ENCODE measurements at regions not wholly inside any gene's neighbourhood (a gene's known extent, or its start where the extent isn't known, plus 50 kb on each side); places are given as distances from the start of the nearest gene placed in this dataset.

GRCh38 chr10:3902054-3902808 lies 117.2 kb upstream of the KLF6 start:
- H3K9me3 ChIP-seq (ENCODE audit: control insufficient read depth, insufficient read depth, low read length): no peaks in the 10 kb centered on the region
- H3K36me3 ChIP-seq (ENCODE audit: control insufficient read depth, low read length): no peaks in the 10 kb centered on the region
- H3K79me2 ChIP-seq (ENCODE audit: control insufficient read depth, low read length): no peaks in the 10 kb centered on the region
- H3K27ac ChIP-seq (ENCODE audit: low read depth, low read length): no peak overlapping the region
- TF ChIP-seq CTCF (IDR thresholded peaks at IDR 0.05; ENCODE audit: low read depth, low read length, poor library complexity, severe bottlenecking) (no peak), EZH2phosphoT487 (IDR thresholded peaks at IDR 0.05; ENCODE audit: borderline replicate concordance, low read length) (no peak)
- H3K4me3 ChIP-seq (ENCODE audit: low read length): no peak overlapping the region
- H3K9me2 ChIP-seq (replicated peaks; ENCODE audit: control insufficient read depth, low read length): no peaks in the 10 kb centered on the region
- H3K27me3 ChIP-seq (ENCODE audit: control insufficient read depth, low read length): no peaks in the 10 kb centered on the region
- H3K4me1 ChIP-seq (ENCODE audit: control insufficient read depth, low read length): peaks cover 11% of the 10 kb centered on the region
- H4K20me1 ChIP-seq (ENCODE audit: control insufficient read depth, insufficient read depth, low read depth, low read length): no peaks in the 10 kb centered on the region
- H3F3A ChIP-seq (ENCODE audit: control insufficient read depth, insufficient read depth): no peaks in the 10 kb centered on the region
- no peak overlapping the region for H3K4me2 ChIP-seq (ENCODE audit: low read length)

- Histone ChIP-seq H3K9me2 (replicated peaks; ENCODE audit: control insufficient read depth, low read length) (no peaks in the 10 kb centered on the region), H3K4me1 (ENCODE audit: control insufficient read depth, low read length) (peaks cover 11% of the 10 kb centered on the region), H4K20me1 (ENCODE audit: control insufficient read depth, insufficient read depth, low read depth, low read length) (no peaks in the 10 kb centered on the region), H3K27ac (ENCODE audit: low read depth, low read length) (no peak overlapping the region), H3K79me2 (ENCODE audit: control insufficient read depth, low read length) (no peaks in the 10 kb centered on the region), H3K4me3 (ENCODE audit: low read length) (no peak overlapping the region), H3K36me3 (ENCODE audit: control insufficient read depth, low read length) (no peaks in the 10 kb centered on the region), H3K27me3 (ENCODE audit: control insufficient read depth, low read length) (no peaks in the 10 kb centered on the region), H3K4me2 (ENCODE audit: low read length) (no peak overlapping the region), H3F3A (ENCODE audit: control insufficient read depth, insufficient read depth) (no peaks in the 10 kb centered on the region), H3K9me3 (ENCODE audit: control insufficient read depth, insufficient read depth, low read length) (no peaks in the 10 kb centered on the region)
- TF ChIP-seq CTCF (IDR thresholded peaks at IDR 0.05; ENCODE audit: low read depth, low read length, poor library complexity, severe bottlenecking): no peak
- no peak for TF ChIP-seq EZH2phosphoT487 (IDR thresholded peaks at IDR 0.05; ENCODE audit: borderline replicate concordance, low read length)
Observed at GRCh38 chr10:3901370-3901769, 116.4 kb upstream of the KLF6 start.

- no peak for TF ChIP-seq EZH2phosphoT487 (IDR thresholded peaks at IDR 0.05; ENCODE audit: borderline replicate concordance, low read length)
- TF ChIP-seq CTCF (IDR thresholded peaks at IDR 0.05; ENCODE audit: low read depth, low read length, poor library complexity, severe bottlenecking): no peak
- no peak overlapping the region for H3K27ac ChIP-seq (ENCODE audit: low read depth, low read length)
Observed at GRCh38 chr10:3900391-3900790, 115.4 kb upstream of the KLF6 start.

More at GRCh38 chr10:3900391-3900790, 115.4 kb upstream of the KLF6 start:
- H3K27me3 ChIP-seq (ENCODE audit: control insufficient read depth, low read length): no peaks in the 10 kb centered on the region
- H3K9me3 ChIP-seq (ENCODE audit: control insufficient read depth, insufficient read depth, low read length): no peaks in the 10 kb centered on the region
- H3K36me3 ChIP-seq (ENCODE audit: control insufficient read depth, low read length): no peaks in the 10 kb centered on the region
- no peak overlapping the region for H3K4me3 ChIP-seq (ENCODE audit: low read length)
- no peaks in the 10 kb centered on the region for H4K20me1 ChIP-seq (ENCODE audit: control insufficient read depth, insufficient read depth, low read depth, low read length)
- no peaks in the 10 kb centered on the region for H3F3A ChIP-seq (ENCODE audit: control insufficient read depth, insufficient read depth)
- no peaks in the 10 kb centered on the region for H3K9me2 ChIP-seq (replicated peaks; ENCODE audit: control insufficient read depth, low read length)
- H3K4me2 ChIP-seq (ENCODE audit: low read length): no peak overlapping the region
- no peaks in the 10 kb centered on the region for H3K79me2 ChIP-seq (ENCODE audit: control insufficient read depth, low read length)
- peaks cover 11% of the 10 kb centered on the region for H3K4me1 ChIP-seq (ENCODE audit: control insufficient read depth, low read length)
